Fibroblast of lung (primary cell): ENCODE measurements at regions not wholly inside any gene's neighbourhood (a gene's known extent, or its start where the extent isn't known, plus 50 kb on each side); places are given as distances from the start of the nearest gene placed in this dataset.

Source experiments
- CTCF ChIP-seq, 2 donors: IDR thresholded peaks in 1 of 2; conservative IDR thresholded peaks in 1 of 2; 1 replicate in 1 of 2; 2 replicates in 1 of 2; pipeline ENCODE4 v1.5.1; 2011 to 2012; ENCODE audit warnings: low read length in 2 of 2, control low read depth in 1 of 2, inconsistent platforms in 1 of 2, low read depth in 1 of 2, mild to moderate bottlenecking in 1 of 2
- EZH2 ChIP-seq: IDR thresholded peaks from 2 replicates; pipeline ENCODE4 v1.5.1; 2012; ENCODE audit warnings: low read length, control low read depth, mild to moderate bottlenecking; ENCODE audit errors: missing control alignments

DNA sequence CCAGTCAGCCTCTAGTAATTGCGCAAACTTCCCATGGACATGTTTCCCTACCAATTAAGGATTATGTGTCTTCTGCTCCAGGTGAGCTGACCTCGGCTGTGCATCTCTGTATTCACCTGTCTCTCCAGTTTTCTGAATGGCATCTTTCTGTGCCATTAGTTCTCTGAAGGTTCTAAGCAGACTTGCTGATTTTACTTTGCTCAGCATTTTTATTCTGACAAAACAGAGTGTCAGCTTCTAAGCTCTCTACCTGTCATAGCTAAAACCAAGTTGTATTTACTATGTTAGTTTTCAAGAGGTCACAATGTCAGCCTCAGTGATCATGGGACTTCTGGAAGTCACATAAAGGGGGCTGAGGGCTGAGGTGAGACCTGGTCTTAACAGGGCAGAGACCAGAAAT is 116.0 kb upstream of the HSFY2 start:
- TF ChIP-seq EZH2 (no peak), CTCF (conservative IDR thresholded peaks at IDR 0.05 in 1 of 2, IDR thresholded peaks at IDR 0.05 in 1 of 2; ENCODE audit: low read depth in 1 of 2, low read length in 2 of 2) (no peak)
